ENCODE measurements at regions not wholly inside any gene's neighbourhood (a gene's known extent, or its start where the extent isn't known, plus 50 kb on each side); places are given as distances from the start of the nearest gene placed in this dataset.
"Not testable (repeated sequence)": the region's sequence is repeated elsewhere in the genome, so short reads cannot be mapped to it uniquely, and the experiment has no call there.

- not testable (repeated sequence) for H3K4me1 Mint-ChIP-seq
- H3K9me3 Mint-ChIP-seq, result peaks cover 2 to 21% (median 15%) of the 10 kb centered on the region in 3 donors
- WGBS (ENCODE audit: insufficient coverage), result no CpG with 5 or more reads among the region's 2 CpGs
Observed at GRCh38 chr4:43659547-43659946, 767.0 kb downstream of the GRXCR1 start.

GRCh38 chr4:43672265-43672885 lies 776.2 kb downstream of the KCTD8 start:
- H3K4me1 Mint-ChIP-seq; CTCF ChIA-PET; DNase-seq; H3K36me3 ChIP-seq (ENCODE audit: control insufficient read depth in 2 of 2, extremely low read depth in 1 of 2, insufficient read depth in 1 of 2, low read length in 1 of 2); H3K4me3 ChIP-seq (ENCODE audit: control insufficient read depth in 1 of 2, extremely low read depth in 1 of 2, low read length in 1 of 2); H3K36me3 Mint-ChIP-seq; H3K4me1 ChIP-seq (ENCODE audit: control insufficient read depth in 1 of 2, extremely low read depth in 1 of 2, insufficient read depth in 2 of 2, low read length in 2 of 2); H3K27ac Mint-ChIP-seq; H3K27me3 Mint-ChIP-seq; H3K27me3 ChIP-seq (replicated peaks in 1 of 2; ENCODE audit: control insufficient read depth in 2 of 2, extremely low read depth in 1 of 2, insufficient read depth in 2 of 2, low read length in 1 of 2); H3K4me3 Mint-ChIP-seq; ATAC-seq (replicated peaks in 1 of 4); H3K9me3 ChIP-seq; H3K27ac ChIP-seq (ENCODE audit: low read length); POLR2A ChIA-PET: not testable (repeated sequence)
- 95% methylated on average over 8 of the region's 23 CpGs for WGBS (ENCODE audit: insufficient coverage)
- H3K9me3 Mint-ChIP-seq, result peaks cover 6 to 19% (median 19%) of the 10 kb centered on the region in 3 donors

More at GRCh38 chr4:43659547-43659946, 767.0 kb downstream of the GRXCR1 start:
- H3K36me3 Mint-ChIP-seq; H3K9me3 ChIP-seq; H3K36me3 ChIP-seq (ENCODE audit: control insufficient read depth in 2 of 2, extremely low read depth in 1 of 2, insufficient read depth in 1 of 2, low read length in 1 of 2); CTCF ChIA-PET; H3K27me3 ChIP-seq (replicated peaks in 1 of 2; ENCODE audit: control insufficient read depth in 2 of 2, extremely low read depth in 1 of 2, insufficient read depth in 2 of 2, low read length in 1 of 2); ATAC-seq (replicated peaks in 1 of 4); H3K4me1 ChIP-seq (ENCODE audit: control insufficient read depth in 1 of 2, extremely low read depth in 1 of 2, insufficient read depth in 2 of 2, low read length in 2 of 2); POLR2A ChIA-PET; H3K27me3 Mint-ChIP-seq; H3K4me3 Mint-ChIP-seq; DNase-seq; H3K27ac Mint-ChIP-seq; H3K4me3 ChIP-seq (ENCODE audit: control insufficient read depth in 1 of 2, extremely low read depth in 1 of 2, low read length in 1 of 2); H3K27ac ChIP-seq (ENCODE audit: low read length): not testable (repeated sequence)

- ChIA-PET CTCF (no interaction called here), POLR2A (no interaction called here)
- no peak overlapping the region for H3K27ac ChIP-seq (ENCODE audit: low read length)
- H3K36me3 Mint-ChIP-seq, result no peaks in the 10 kb centered on the region
- H3K36me3 ChIP-seq (ENCODE audit: control insufficient read depth in 2 of 2, extremely low read depth in 1 of 2, insufficient read depth in 1 of 2, low read length in 1 of 2), result no peaks in the 10 kb centered on the region
- H3K4me3 Mint-ChIP-seq, result no peak overlapping the region
- no peak for ATAC-seq (replicated peaks in 1 of 4)
- no peaks in the 10 kb centered on the region for H3K4me1 ChIP-seq (ENCODE audit: control insufficient read depth in 1 of 2, extremely low read depth in 1 of 2, insufficient read depth in 2 of 2, low read length in 2 of 2)
- no peaks in the 10 kb centered on the region for H3K27me3 Mint-ChIP-seq
- no peak overlapping the region for H3K27ac Mint-ChIP-seq
- 29% methylated on average over 1 of the region's 1 CpG for WGBS (ENCODE audit: insufficient coverage)
- peaks cover 6 to 10% (median 7%) of the 10 kb centered on the region in 3 donors for H3K9me3 Mint-ChIP-seq
- H3K9me3 ChIP-seq, result no peaks in the 10 kb centered on the region
- no peak overlapping the region for H3K4me3 ChIP-seq (ENCODE audit: control insufficient read depth in 1 of 2, extremely low read depth in 1 of 2, low read length in 1 of 2)
- H3K4me1 Mint-ChIP-seq, result no peaks in the 10 kb centered on the region
- DNase-seq, result no peak
- H3K27me3 ChIP-seq (replicated peaks in 1 of 2; ENCODE audit: control insufficient read depth in 2 of 2, extremely low read depth in 1 of 2, insufficient read depth in 2 of 2, low read length in 1 of 2), result no peaks in the 10 kb centered on the region
Observed at GRCh38 chr4:43680421-43680820, 768.2 kb downstream of the KCTD8 start.

- H3K9me3 ChIP-seq, result no peaks in the 10 kb centered on the region
- Mint-ChIP-seq H3K27ac (no peak overlapping the region), H3K36me3 (no peaks in the 10 kb centered on the region), H3K4me1 (no peaks in the 10 kb centered on the region), H3K27me3 (no peaks in the 10 kb centered on the region), H3K4me3 (no peak overlapping the region), H3K9me3 (peaks cover 4 to 10% (median 7%) of the 10 kb centered on the region in 3 donors)
- no peak overlapping the region for H3K4me3 ChIP-seq (ENCODE audit: control insufficient read depth in 1 of 2, extremely low read depth in 1 of 2, low read length in 1 of 2)
- H3K27me3 ChIP-seq (replicated peaks in 1 of 2; ENCODE audit: control insufficient read depth in 2 of 2, extremely low read depth in 1 of 2, insufficient read depth in 2 of 2, low read length in 1 of 2), result no peaks in the 10 kb centered on the region
- H3K4me1 ChIP-seq (ENCODE audit: control insufficient read depth in 1 of 2, extremely low read depth in 1 of 2, insufficient read depth in 2 of 2, low read length in 2 of 2), result no peaks in the 10 kb centered on the region
- ChIA-PET CTCF (no interaction called here), POLR2A (no interaction called here)
- no peak overlapping the region for H3K27ac ChIP-seq (ENCODE audit: low read length)
- DNase-seq, result no peak
- no CpG with 5 or more reads among the region's 3 CpGs for WGBS (ENCODE audit: insufficient coverage)
- no peak for ATAC-seq (replicated peaks in 1 of 4)
- H3K36me3 ChIP-seq (ENCODE audit: control insufficient read depth in 2 of 2, extremely low read depth in 1 of 2, insufficient read depth in 1 of 2, low read length in 1 of 2), result no peaks in the 10 kb centered on the region
Observed at GRCh38 chr4:43682551-43682950, 766.1 kb downstream of the KCTD8 start.

- H3K4me1 Mint-ChIP-seq, result no peaks in the 10 kb centered on the region
- peaks cover 11 to 25% (median 12%) of the 10 kb centered on the region in 3 donors for H3K9me3 Mint-ChIP-seq
- no peak overlapping the region for H3K4me3 Mint-ChIP-seq
- H3K9me3 ChIP-seq, result no peaks in the 10 kb centered on the region
- no peaks in the 10 kb centered on the region for H3K27me3 Mint-ChIP-seq
- H3K36me3 ChIP-seq (ENCODE audit: control insufficient read depth in 2 of 2, extremely low read depth in 1 of 2, insufficient read depth in 1 of 2, low read length in 1 of 2), result no peaks in the 10 kb centered on the region
- no peak overlapping the region for H3K27ac Mint-ChIP-seq
- CTCF ChIA-PET, result no interaction called here
- ATAC-seq (replicated peaks in 1 of 4) (no peak), DNase-seq (no peak)
- no peak overlapping the region for H3K27ac ChIP-seq (ENCODE audit: low read length)
- POLR2A ChIA-PET, result no interaction called here
- no peaks in the 10 kb centered on the region for H3K4me1 ChIP-seq (ENCODE audit: control insufficient read depth in 1 of 2, extremely low read depth in 1 of 2, insufficient read depth in 2 of 2, low read length in 2 of 2)
- no peak overlapping the region for H3K4me3 ChIP-seq (ENCODE audit: control insufficient read depth in 1 of 2, extremely low read depth in 1 of 2, low read length in 1 of 2)
- H3K36me3 Mint-ChIP-seq, result no peaks in the 10 kb centered on the region
- WGBS (ENCODE audit: insufficient coverage), result no CpG with 5 or more reads among the region's 1 CpG
- no peaks in the 10 kb centered on the region for H3K27me3 ChIP-seq (replicated peaks in 1 of 2; ENCODE audit: control insufficient read depth in 2 of 2, extremely low read depth in 1 of 2, insufficient read depth in 2 of 2, low read length in 1 of 2)
Observed at GRCh38 chr4:43690116-43690515, 758.5 kb downstream of the KCTD8 start.

GRCh38 chr4:43693876-43694275 lies 754.7 kb downstream of the KCTD8 start:
- Mint-ChIP-seq H3K27me3 (no peaks in the 10 kb centered on the region), H3K36me3 (no peaks in the 10 kb centered on the region), H3K4me3 (no peak overlapping the region), H3K9me3 (peaks cover 14 to 34% (median 15%) of the 10 kb centered on the region in 3 donors), H3K4me1 (no peaks in the 10 kb centered on the region), H3K27ac (no peak overlapping the region)
- ATAC-seq (replicated peaks in 1 of 4) (no peak), DNase-seq (no peak)
- no peaks in the 10 kb centered on the region for H3K9me3 ChIP-seq
- ChIA-PET CTCF (no interaction called here), POLR2A (no interaction called here)
- H3K36me3 ChIP-seq (ENCODE audit: control insufficient read depth in 2 of 2, extremely low read depth in 1 of 2, insufficient read depth in 1 of 2, low read length in 1 of 2), result no peaks in the 10 kb centered on the region
- H3K4me3 ChIP-seq (ENCODE audit: control insufficient read depth in 1 of 2, extremely low read depth in 1 of 2, low read length in 1 of 2), result no peak overlapping the region
- H3K27me3 ChIP-seq (replicated peaks in 1 of 2; ENCODE audit: control insufficient read depth in 2 of 2, extremely low read depth in 1 of 2, insufficient read depth in 2 of 2, low read length in 1 of 2), result no peaks in the 10 kb centered on the region
- no CpG with 5 or more reads among the region's 1 CpG for WGBS (ENCODE audit: insufficient coverage)
- no peaks in the 10 kb centered on the region for H3K4me1 ChIP-seq (ENCODE audit: control insufficient read depth in 1 of 2, extremely low read depth in 1 of 2, insufficient read depth in 2 of 2, low read length in 2 of 2)
- H3K27ac ChIP-seq (ENCODE audit: low read length), result no peak overlapping the region

GRCh38 chr4:43709443-43709842 lies 739.2 kb downstream of the KCTD8 start:
- Histone ChIP-seq H3K27ac (ENCODE audit: low read length) (no peak overlapping the region), H3K36me3 (ENCODE audit: control insufficient read depth in 2 of 2, extremely low read depth in 1 of 2, insufficient read depth in 1 of 2, low read length in 1 of 2) (no peaks in the 10 kb centered on the region), H3K27me3 (replicated peaks in 1 of 2; ENCODE audit: control insufficient read depth in 2 of 2, extremely low read depth in 1 of 2, insufficient read depth in 2 of 2, low read length in 1 of 2) (no peaks in the 10 kb centered on the region), H3K9me3 (no peaks in the 10 kb centered on the region), H3K4me3 (ENCODE audit: control insufficient read depth in 1 of 2, extremely low read depth in 1 of 2, low read length in 1 of 2) (no peak overlapping the region), H3K4me1 (ENCODE audit: control insufficient read depth in 1 of 2, extremely low read depth in 1 of 2, insufficient read depth in 2 of 2, low read length in 2 of 2) (no peaks in the 10 kb centered on the region)
- POLR2A ChIA-PET, result no interaction called here
- Mint-ChIP-seq H3K4me1 (no peaks in the 10 kb centered on the region), H3K27me3 (no peaks in the 10 kb centered on the region), H3K36me3 (no peaks in the 10 kb centered on the region), H3K27ac (no peak overlapping the region), H3K4me3 (no peak overlapping the region), H3K9me3 (peaks cover 19 to 37% (median 31%) of the 10 kb centered on the region in 3 donors)
- CTCF ChIA-PET, result no interaction called here
- DNase-seq (no peak), ATAC-seq (replicated peaks in 1 of 4) (no peak)

All from T-cell (primary cell).